ENCODE measurements at regions not wholly inside any gene's neighbourhood (a gene's known extent, or its start where the extent isn't known, plus 50 kb on each side); places are given as distances from the start of the nearest gene placed in this dataset.

DNA sequence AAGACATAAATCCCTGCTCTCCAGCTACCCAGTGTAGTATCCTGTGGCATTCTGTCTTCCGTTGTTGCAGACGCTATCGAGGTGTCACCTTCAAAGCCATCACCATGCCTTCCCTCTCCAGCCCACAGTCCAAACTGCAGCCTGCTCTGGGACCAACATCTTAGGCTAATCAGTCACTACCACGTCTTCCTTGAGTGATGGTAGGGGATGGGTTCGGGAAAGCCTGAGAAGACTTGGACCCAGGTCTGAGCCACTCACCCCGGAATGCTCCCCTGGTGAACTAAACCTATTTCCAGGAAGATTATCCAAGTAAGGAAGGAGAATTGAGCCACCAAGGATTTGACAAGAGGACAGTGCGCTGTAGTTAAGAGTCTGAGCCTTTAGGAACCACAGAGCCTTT, 52.9 kb upstream of the IRX1 start:
- DNase-seq (ENCODE audit: extremely low spot score) = no peak
- ChIA-PET CTCF (no interaction called here), POLR2A (no interaction called here)
- TF ChIP-seq ZNF384 (IDR thresholded peaks at IDR 0.05) = no peak
- no peak for TF ChIP-seq PKNOX1 (IDR thresholded peaks at IDR 0.05)
- TF ChIP-seq NFRKB (IDR thresholded peaks at IDR 0.05) = no peak

- POLR2A ChIA-PET = no interaction called here
These were observed 53.5 kb upstream of the IRX1 start for GRCh38 chr5:3542158-3542557.

DNA sequence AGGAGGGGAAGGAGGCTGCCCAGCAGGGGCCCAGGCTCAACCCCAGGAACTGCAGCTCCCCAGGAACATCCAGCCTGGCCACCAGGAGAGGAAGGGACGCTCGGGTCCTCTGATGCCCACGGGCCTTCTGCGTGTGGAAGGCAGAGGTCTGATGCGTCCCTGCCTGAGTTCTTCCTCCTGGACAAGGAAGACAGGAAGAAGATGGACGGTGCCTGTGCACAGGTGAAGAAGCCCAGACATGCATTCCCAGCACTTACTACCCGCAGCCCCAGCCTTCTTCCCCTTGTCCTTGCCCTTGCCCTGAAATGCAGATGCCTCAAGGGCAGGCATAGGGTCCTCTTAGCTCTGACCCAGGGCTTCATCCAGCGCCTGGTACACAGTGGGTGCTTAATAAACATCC, 56.7 kb upstream of the IRX1 start:
- POLR2A ChIA-PET = no interaction called here
- TF ChIP-seq L3MBTL2 (conservative IDR thresholded peaks at IDR 0.05) (no peak), ZNF384 (IDR thresholded peaks at IDR 0.05) (no peak)
- DNase-seq (ENCODE audit: extremely low spot score) = no peak
- CTCF ChIA-PET = no interaction called here

More at GRCh38 chr5:3542158-3542557, 53.5 kb upstream of the IRX1 start:
- no peak for DNase-seq (ENCODE audit: extremely low spot score)
- no peak for TF ChIP-seq FOXA1 (IDR thresholded peaks at IDR 0.05)
- no peak for TF ChIP-seq TARDBP (IDR thresholded peaks at IDR 0.05)
- no peak for TF ChIP-seq LEF1 (IDR thresholded peaks at IDR 0.05; ENCODE audit: borderline replicate concordance)
- TF ChIP-seq CTBP1 (IDR thresholded peaks at IDR 0.05; ENCODE audit: borderline replicate concordance) = no peak
- TF ChIP-seq BHLHE40 (IDR thresholded peaks at IDR 0.05; ENCODE audit: borderline replicate concordance) = no peak
- TF ChIP-seq L3MBTL2 (conservative IDR thresholded peaks at IDR 0.05) = no peak
- TF ChIP-seq FOXK2 (IDR thresholded peaks at IDR 0.05) = no peak
- TF ChIP-seq ARNT (IDR thresholded peaks at IDR 0.05) = no peak
- CTCF ChIA-PET = no interaction called here

GRCh38 chr5:3537942-3538341, 57.7 kb upstream of the IRX1 start:
- ChIA-PET POLR2A (no interaction called here), CTCF (no interaction called here)

GRCh38 chr5:3535414-3536211, 60.0 kb upstream of the IRX1 start:
- CTCF ChIA-PET = interaction anchor here (0.7 kb wide), 1 partner anchor 9 kb away, joined by 4 read pairs; no protein-coding TSS in a partner anchor
- TF ChIP-seq HDGF (IDR thresholded peaks at IDR 0.05; ENCODE audit: borderline replicate concordance) = no peak
- TF ChIP-seq FOXK2 (IDR thresholded peaks at IDR 0.05) = no peak
- no peak for TF ChIP-seq L3MBTL2 (conservative IDR thresholded peaks at IDR 0.05)
- no peak for TF ChIP-seq SP1 (IDR thresholded peaks at IDR 0.05)
- no peak for TF ChIP-seq NFRKB (IDR thresholded peaks at IDR 0.05)
- TF ChIP-seq LEF1 (IDR thresholded peaks at IDR 0.05; ENCODE audit: borderline replicate concordance) = no peak
- no peak for TF ChIP-seq ZNF384 (IDR thresholded peaks at IDR 0.05)
- TF ChIP-seq PKNOX1 (IDR thresholded peaks at IDR 0.05) = no peak
- no peak for TF ChIP-seq ARNT (IDR thresholded peaks at IDR 0.05)
- no peak for TF ChIP-seq BHLHE40 (IDR thresholded peaks at IDR 0.05; ENCODE audit: borderline replicate concordance)
- no peak for TF ChIP-seq FOXM1 (IDR thresholded peaks at IDR 0.05; ENCODE audit: borderline replicate concordance)
- TF ChIP-seq TARDBP (IDR thresholded peaks at IDR 0.05) = no peak
- TF ChIP-seq ELF4 (IDR thresholded peaks at IDR 0.05) = no peak
- TF ChIP-seq CTBP1 (IDR thresholded peaks at IDR 0.05; ENCODE audit: borderline replicate concordance) = no peak
- POLR2A ChIA-PET = no interaction called here
- no peak for DNase-seq (ENCODE audit: extremely low spot score)

More at GRCh38 chr5:3537942-3538341, 57.7 kb upstream of the IRX1 start:
- no peak for TF ChIP-seq SUZ12 (IDR thresholded peaks at IDR 0.05)
- no peak for TF ChIP-seq PKNOX1 (IDR thresholded peaks at IDR 0.05)
- TF ChIP-seq L3MBTL2 (conservative IDR thresholded peaks at IDR 0.05) = no peak
- no peak for TF ChIP-seq BHLHE40 (IDR thresholded peaks at IDR 0.05; ENCODE audit: borderline replicate concordance)
- TF ChIP-seq CTBP1 (IDR thresholded peaks at IDR 0.05; ENCODE audit: borderline replicate concordance) = no peak
- DNase-seq (ENCODE audit: extremely low spot score) = no peak

DNA sequence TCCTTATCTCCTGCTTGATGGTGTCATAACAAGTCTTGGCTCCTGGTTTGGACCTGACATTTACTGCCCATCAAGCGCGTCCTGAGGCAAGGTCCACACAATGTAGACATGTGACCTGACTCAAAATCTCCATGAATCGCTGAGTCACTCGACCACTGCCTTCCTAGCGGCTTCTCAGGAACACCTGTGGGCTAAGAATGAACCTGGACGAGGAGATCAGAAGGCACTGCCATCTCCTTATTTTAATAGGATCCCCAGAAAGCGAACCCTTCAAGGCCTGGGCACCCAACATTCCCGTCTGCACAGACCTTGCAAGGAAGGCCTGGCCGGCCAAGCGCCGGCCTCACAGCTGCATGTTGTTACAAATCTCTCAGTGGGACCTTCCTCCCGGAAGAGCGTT, 60.6 kb upstream of the IRX1 start:
- no peak for DNase-seq (ENCODE audit: extremely low spot score)
- TF ChIP-seq CTBP1 (IDR thresholded peaks at IDR 0.05; ENCODE audit: borderline replicate concordance) = no peak
- no peak for TF ChIP-seq BHLHE40 (IDR thresholded peaks at IDR 0.05; ENCODE audit: borderline replicate concordance)
- CTCF ChIA-PET = interaction anchor here (0.7 kb wide), 1 partner anchor 9 kb away, joined by 4 read pairs; no protein-coding TSS in a partner anchor
- POLR2A ChIA-PET = no interaction called here

DNA sequence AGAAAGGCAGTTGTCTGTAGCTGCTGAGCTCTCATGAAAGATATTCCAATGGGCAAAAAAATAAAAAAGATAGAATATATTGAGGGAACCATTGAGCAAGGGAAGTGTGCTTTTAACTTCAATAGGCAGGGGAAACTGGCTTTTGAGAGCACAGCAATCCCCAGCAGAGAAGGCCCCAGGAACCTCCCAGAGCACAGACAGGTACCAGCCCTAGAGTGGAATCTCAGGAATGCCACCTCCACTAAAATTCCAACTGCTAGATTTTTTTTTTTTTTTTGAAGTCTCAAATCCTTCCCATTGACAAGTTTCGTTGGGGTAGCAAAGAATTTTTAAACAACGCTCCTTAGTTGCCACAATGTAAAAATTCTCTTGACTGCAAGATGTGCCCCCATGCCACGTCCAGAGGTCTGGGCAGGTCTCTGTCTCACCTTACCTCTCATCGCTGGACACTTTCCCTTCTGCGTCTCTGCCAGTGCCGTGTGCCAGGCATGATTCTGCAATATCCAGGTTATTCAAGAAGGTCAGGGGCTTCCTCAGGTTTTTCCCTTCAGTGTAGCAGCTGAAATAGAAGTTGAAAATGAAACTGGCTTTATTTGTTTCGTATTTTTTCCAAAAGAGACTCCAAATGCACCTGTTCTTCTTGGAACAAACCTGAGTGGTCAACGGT, 64.2 kb upstream of the IRX1 start:
- no peak for TF ChIP-seq PKNOX1 (IDR thresholded peaks at IDR 0.05)
- TF ChIP-seq L3MBTL2 (conservative IDR thresholded peaks at IDR 0.05) = no peak
- TF ChIP-seq CTBP1 (IDR thresholded peaks at IDR 0.05; ENCODE audit: borderline replicate concordance) = no peak
- no peak for TF ChIP-seq BHLHE40 (IDR thresholded peaks at IDR 0.05; ENCODE audit: borderline replicate concordance)
- TF ChIP-seq SUZ12 (IDR thresholded peaks at IDR 0.05) = no peak
- TF ChIP-seq ZNF384 (IDR thresholded peaks at IDR 0.05) = no peak
- TF ChIP-seq HDGF (IDR thresholded peaks at IDR 0.05; ENCODE audit: borderline replicate concordance) = no peak
- no peak for TF ChIP-seq NFRKB (IDR thresholded peaks at IDR 0.05)
- no peak for TF ChIP-seq ELF4 (IDR thresholded peaks at IDR 0.05)
- no peak for TF ChIP-seq ARNT (IDR thresholded peaks at IDR 0.05)
- no peak for TF ChIP-seq FOXM1 (IDR thresholded peaks at IDR 0.05; ENCODE audit: borderline replicate concordance)
- no peak for TF ChIP-seq FOXA1 (IDR thresholded peaks at IDR 0.05)
- no peak for TF ChIP-seq TARDBP (IDR thresholded peaks at IDR 0.05)
- no peak for TF ChIP-seq FOXK2 (IDR thresholded peaks at IDR 0.05)
- ChIA-PET POLR2A (no interaction called here), CTCF (no interaction called here)
- no peak for DNase-seq (ENCODE audit: extremely low spot score)

Measured in HEK293T (cell line).